GM21381 (cell line): ENCODE measurements at regions not wholly inside any gene's neighbourhood (a gene's known extent, or its start where the extent isn't known, plus 50 kb on each side); places are given as distances from the start of the nearest gene placed in this dataset.

Experiments
- ATAC-seq: cut with Tn5 transposase; IDR thresholded peaks from one replicate; pipeline ENCODE4 v1.9.1; 2021; ENCODE audit warnings: mild to moderate bottlenecking, moderate library complexity; ENCODE audit not compliant: unreplicated experiment

DNA sequence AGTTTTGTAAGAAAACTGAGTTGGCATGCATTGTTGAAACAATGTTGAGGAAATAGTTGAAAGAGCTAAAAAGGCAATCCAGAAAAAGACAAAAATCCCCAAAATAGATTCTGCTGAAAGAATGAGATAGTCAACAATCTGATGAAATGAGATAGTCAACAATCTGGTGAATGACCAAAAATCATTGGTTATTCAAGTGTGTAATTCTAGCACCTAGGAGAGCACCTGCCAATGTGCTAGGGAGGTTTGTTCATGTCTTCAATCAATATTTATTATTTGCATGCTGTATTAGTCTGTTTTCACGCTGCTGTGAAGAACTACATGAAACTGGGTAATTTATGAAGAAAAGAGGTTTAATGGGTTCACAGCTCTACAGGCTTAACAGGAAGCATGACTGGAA is 307.1 kb upstream of the HSF2 start:
- ATAC-seq: no peak

GRCh38 chr6:122098201-122098678 is 301.2 kb upstream of the HSF2 start:
- ATAC-seq: no peak

- ATAC-seq: no peak
Observed at GRCh38 chr6:122102026-122102425, 297.4 kb upstream of the HSF2 start.

- ATAC-seq: no peak
Observed at GRCh38 chr6:122107256-122107852, 292.1 kb upstream of the HSF2 start.

GRCh38 chr6:122109075-122109474 is 290.4 kb upstream of the HSF2 start:
- ATAC-seq: no peak

DNA sequence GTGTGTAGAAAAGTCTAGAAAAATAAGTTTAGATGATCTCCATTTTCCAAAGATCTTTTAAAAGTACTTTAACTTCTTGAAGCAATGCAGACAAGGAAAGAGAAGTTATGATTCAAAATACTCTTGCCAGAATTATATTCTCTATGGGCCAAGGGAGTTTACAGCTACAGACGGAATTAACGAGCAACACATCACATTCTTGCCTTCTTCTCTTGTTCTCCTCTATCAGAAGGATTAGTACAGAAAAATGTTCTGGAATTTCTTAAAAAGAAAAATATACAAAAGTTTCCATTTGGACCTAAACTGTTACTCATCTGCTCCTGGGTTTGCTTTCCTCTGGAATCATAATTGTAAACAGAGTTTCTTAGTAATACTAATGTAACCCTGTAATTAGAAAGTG is 284.7 kb upstream of the HSF2 start:
- ATAC-seq: no peak

- ATAC-seq: no peak
Observed at GRCh38 chr6:122116119-122116834, 283.2 kb upstream of the HSF2 start.

GRCh38 chr6:122116835-122117627 is 282.4 kb upstream of the HSF2 start:
- ATAC-seq: no peak

DNA sequence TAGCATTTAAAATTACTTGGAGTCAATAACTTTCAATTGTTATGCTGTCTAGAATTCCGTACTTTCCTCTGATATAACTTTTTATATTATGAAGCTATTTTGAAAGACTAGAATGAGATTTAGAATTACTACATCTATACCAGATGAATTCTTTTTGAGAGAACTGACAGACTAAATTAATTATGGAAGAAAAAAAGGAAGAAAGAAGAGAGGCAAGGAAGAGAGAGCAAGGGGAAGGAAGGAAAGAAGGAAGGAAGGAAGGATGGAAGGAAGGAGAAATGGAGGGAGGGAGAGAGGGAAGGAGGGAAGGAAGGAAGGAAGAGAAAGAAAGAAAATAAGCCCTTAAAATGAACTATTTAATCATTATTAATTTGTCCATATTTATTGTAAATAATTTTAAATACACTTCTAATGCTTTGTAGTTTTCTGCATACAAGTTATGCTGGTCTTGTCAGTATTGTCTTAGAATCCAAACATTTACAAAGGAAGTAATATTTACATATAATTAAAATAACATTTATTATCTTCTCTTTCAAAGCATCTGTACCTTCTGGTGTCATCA is 280.4 kb upstream of the HSF2 start:
- ATAC-seq: no peak

GRCh38 chr6:122122202-122122601 is 277.2 kb upstream of the HSF2 start:
- ATAC-seq: no peak

- ATAC-seq: no peak
Observed at GRCh38 chr6:122122686-122123085, 276.8 kb upstream of the HSF2 start.

DNA sequence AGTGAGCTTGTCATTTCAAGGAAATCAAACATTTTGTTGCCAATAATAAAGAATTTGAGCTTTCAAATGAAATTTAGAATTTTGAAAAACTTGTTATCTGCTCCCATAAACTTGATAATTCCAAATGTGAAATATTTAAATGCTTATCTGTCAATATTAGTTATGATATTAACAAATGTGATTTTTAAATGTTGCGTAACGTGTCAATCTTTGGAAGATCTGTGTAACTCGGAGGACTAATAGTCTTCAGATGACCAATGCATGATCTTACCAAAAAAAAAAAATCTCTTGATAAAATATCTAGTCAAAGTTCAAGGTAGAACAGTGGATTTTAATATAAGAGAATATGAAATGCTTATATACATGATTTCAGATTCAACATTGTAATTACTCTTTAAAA is 274.5 kb upstream of the HSF2 start:
- ATAC-seq: no peak

- no peak for ATAC-seq
Observed at GRCh38 chr6:122126894-122127293, 272.6 kb upstream of the HSF2 start.

DNA sequence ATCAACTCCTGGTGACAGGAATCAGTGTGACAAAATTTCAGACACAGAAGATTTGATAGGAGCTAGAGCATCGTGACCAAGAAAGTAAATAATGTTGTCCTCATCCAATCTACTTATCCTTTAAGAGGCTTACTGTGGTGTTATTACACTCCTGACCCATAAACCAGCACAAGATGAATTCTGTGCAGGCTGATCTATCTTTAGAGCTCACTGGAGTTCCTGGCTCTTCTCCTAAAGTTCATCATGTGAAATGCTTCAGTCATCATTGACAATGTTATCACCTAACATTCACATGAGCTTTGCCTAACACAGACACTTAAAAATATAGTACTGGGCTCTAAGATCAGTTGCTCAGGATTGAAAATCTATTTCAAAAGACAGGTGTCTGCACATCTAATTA is 271.0 kb upstream of the HSF2 start:
- ATAC-seq: no peak

GRCh38 chr6:122129313-122130025 is 270.0 kb upstream of the HSF2 start:
- no peak for ATAC-seq

- no peak for ATAC-seq
Observed at GRCh38 chr6:122130026-122130348, 269.5 kb upstream of the HSF2 start.

DNA sequence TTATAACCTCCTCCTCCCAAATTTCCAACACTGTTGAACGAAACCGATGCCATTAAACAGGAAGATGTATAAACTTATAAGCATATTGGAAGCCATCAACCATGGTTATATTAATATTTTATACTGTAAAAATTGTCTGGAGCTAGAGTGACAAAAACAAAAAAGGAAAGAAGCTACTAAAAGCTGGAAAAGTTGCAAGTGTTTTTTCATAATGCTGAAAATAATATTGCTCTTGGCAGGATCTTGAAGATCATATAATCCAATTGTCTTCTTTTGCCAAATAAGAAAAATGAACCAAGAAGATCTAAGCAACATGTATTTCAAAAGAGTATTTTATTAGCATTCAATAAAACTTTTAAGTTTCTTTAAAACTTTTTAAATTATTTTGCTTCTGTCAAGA is 268.9 kb upstream of the HSF2 start:
- ATAC-seq: no peak

- no peak for ATAC-seq
Observed at GRCh38 chr6:122136386-122136785, 263.1 kb upstream of the HSF2 start.

GRCh38 chr6:122140031-122140430 is 259.4 kb upstream of the HSF2 start:
- no peak for ATAC-seq

GRCh38 chr6:122141246-122141645 is 258.2 kb upstream of the HSF2 start:
- ATAC-seq: no peak
